GM21528 (cell line): ENCODE measurements at regions not wholly inside any gene's neighbourhood (a gene's known extent, or its start where the extent isn't known, plus 50 kb on each side); places are given as distances from the start of the nearest gene placed in this dataset.

ENCODE experiments used
- ATAC-seq: cut with Tn5 transposase; IDR thresholded peaks from one replicate; pipeline ENCODE4 v1.9.1; 2021; ENCODE audit warnings: mild to moderate bottlenecking, moderate library complexity; ENCODE audit not compliant: unreplicated experiment, low FRiP score

- no peak for ATAC-seq
Measured at GRCh38 chr2:56133931-56134629, 49.7 kb upstream of the CCDC85A start.
